HepG2 (cell line): ENCODE measurements at regions not wholly inside any gene's neighbourhood (a gene's known extent, or its start where the extent isn't known, plus 50 kb on each side); places are given as distances from the start of the nearest gene placed in this dataset.

ENCODE experiments used
- ATAC-seq: fragments of 200-7000 bp; cut with Tn5 transposase; 3 replicates; pipeline ENCODE4 v1.9.1; 2020; ENCODE audit warnings: mild to moderate bottlenecking, moderate library complexity
- BruUV-seq: library from RNA; stranded (reverse); fragments of 400-500 nt; replicated peaks from 2 replicates; lab custom pipeline; 2021; lab: Mats Ljungman, UMichigan
- CTCF ChIA-PET: fragments of 300-600 bp; formaldehyde crosslinking; extraction: SDS; loops from one replicate; lab custom pipeline; 2021; ENCODE audit warnings: low total read pairs, inconsistent platforms, low intra/inter-chr PET ratio; lab: Yijun Ruan, JAX
- POLR2A ChIA-PET: fragments of 350-600 bp; sonication (Branson Sonifier 250); formaldehyde crosslinking; loops from one replicate; lab custom pipeline; 2020; ENCODE audit warnings: antibody characterized with exemption, inconsistent platforms; lab: Yijun Ruan, JAX
- DNase-seq: peaks from one replicate; pipeline ENCODE4 v3.0.0-alpha.2; 2015; ENCODE audit warnings: low spot score
- FAIRE-seq: peaks from 3 replicates; lab custom pipeline; 2011; peaks lifted over from hg19 to GRCh38; lab: Jason Lieb, UNC
- H2AFZ ChIP-seq: one replicate; pipeline ENCODE4 v1.6.1; 2011; ENCODE audit warnings: low read length, inconsistent platforms
- H3K27ac ChIP-seq: fragments of 300-600 bp; 3 replicates; pipeline ENCODE4 v1.8.0; 2011; ENCODE audit warnings: mixed run types, mild to moderate bottlenecking, mixed read lengths, low read length, inconsistent platforms; ENCODE audit not compliant: insufficient read depth; ENCODE audit errors: extremely low read length
- H3K27me3 ChIP-seq, 2 experiments: fragments of 200-600 bp in 1 of 2; 2 replicates in 1 of 2; 3 replicates in 1 of 2; pipeline versions ENCODE4 v1.6.0 to v1.8.0; 2011; ENCODE audit warnings: low read length in 2 of 2, mild to moderate bottlenecking in 2 of 2, moderate library complexity in 2 of 2, inconsistent platforms in 1 of 2; ENCODE audit not compliant: insufficient read depth in 2 of 2, control insufficient read depth in 1 of 2
- H3K36me3 ChIP-seq, 2 experiments: fragments of 200-600 bp in 1 of 2; replicated peaks in 1 of 2; 2 replicates in 1 of 2; 3 replicates in 1 of 2; pipeline versions ENCODE4 v1.5.1 to v1.8.0; 2011; ENCODE audit warnings: low read length in 2 of 2, inconsistent platforms in 1 of 2; ENCODE audit not compliant: insufficient read depth in 2 of 2, control insufficient read depth in 1 of 2
- H3K4me1 ChIP-seq: 2 replicates; pipeline ENCODE4 v1.5.1; 2012; ENCODE audit warnings: low read length, inconsistent platforms; ENCODE audit not compliant: insufficient read depth
- H3K4me2 ChIP-seq: 2 replicates; pipeline ENCODE4 v1.6.0; 2011; ENCODE audit warnings: low read depth, low read length, inconsistent platforms
- H3K4me3 ChIP-seq, 3 experiments: fragments of 200-600 bp in 1 of 3; sonication (generic), shearing (Covaris generic) in 1 of 3; replicated peaks in 1 of 3; 2 replicates each; pipeline ENCODE4 v1.5.1; 2011 to 2016; ENCODE audit warnings: low read length in 3 of 3, inconsistent platforms in 2 of 3, low read depth in 2 of 3, mild to moderate bottlenecking in 2 of 3, control low read depth in 1 of 3, mixed read lengths in 1 of 3; ENCODE audit not compliant: insufficient read depth in 1 of 3
- H3K79me2 ChIP-seq: one replicate; pipeline ENCODE4 v1.6.1; 2011; ENCODE audit warnings: low read length, inconsistent platforms; ENCODE audit not compliant: insufficient read depth
- H3K9ac ChIP-seq: 2 replicates; pipeline ENCODE4 v1.6.0; 2011; ENCODE audit warnings: mild to moderate bottlenecking, low read depth, low read length, inconsistent platforms; ENCODE audit not compliant: insufficient read depth
- H3K9me3 ChIP-seq: 2 replicates; pipeline ENCODE4 v1.5.1; 2012; ENCODE audit warnings: mild to moderate bottlenecking, low read length
- H4K20me1 ChIP-seq: 2 replicates; pipeline ENCODE4 v1.6.0; 2011; ENCODE audit warnings: inconsistent platforms, mild to moderate bottlenecking, low read length, moderate library complexity; ENCODE audit not compliant: insufficient read depth
- FOSL2 ChIP-seq: sonication (generic); formaldehyde crosslinking; IDR thresholded peaks from 2 replicates; pipeline ENCODE4 v1.4.0; 2020; ENCODE audit warnings: missing genetic modification reagents
- JARID2 ChIP-seq: sonication (generic); formaldehyde crosslinking; IDR thresholded peaks from 2 replicates; pipeline ENCODE4 v1.8.1; 2023; ENCODE audit warnings: missing genetic modification reagents, inconsistent platforms; ENCODE audit not compliant: insufficient replicate concordance
- KMT2B ChIP-seq: IDR thresholded peaks from 2 replicates; pipeline ENCODE4 v1.6.1; 2016; ENCODE audit warnings: missing genetic modification reagents, missing compliant biosample characterization
- NCOA2 ChIP-seq: sonication (generic); formaldehyde crosslinking; IDR thresholded peaks from 2 replicates; pipeline ENCODE4 v1.8.0; 2022; ENCODE audit warnings: inconsistent platforms
- NFATC3 ChIP-seq: sonication (generic); formaldehyde crosslinking; IDR thresholded peaks from 2 replicates; pipeline ENCODE4 v1.5.1; 2020; ENCODE audit warnings: mild to moderate bottlenecking, missing genetic modification reagents
- NFKBIZ ChIP-seq: IDR thresholded peaks from 2 replicates; pipeline ENCODE4 v1.6.1; 2018; ENCODE audit warnings: missing genetic modification reagents, missing compliant biosample characterization
- NFYC ChIP-seq: IDR thresholded peaks from 2 replicates; pipeline ENCODE4 v1.6.1; 2016; ENCODE audit warnings: missing genetic modification reagents, missing compliant biosample characterization
- NR2F2 ChIP-seq: IDR thresholded peaks from 2 replicates; pipeline ENCODE4 v1.6.1; 2012; ENCODE audit warnings: low read depth, inconsistent platforms, borderline replicate concordance
- PHB2 ChIP-seq: fragments of 450-650 bp; IDR thresholded peaks from 2 replicates; pipeline ENCODE4 v1.6.1; 2018; ENCODE audit not compliant: partially characterized antibody
- PRDM4 ChIP-seq: sonication (generic); formaldehyde crosslinking; IDR thresholded peaks from 2 replicates; pipeline ENCODE4 v1.9.0; 2021; ENCODE audit warnings: missing genetic modification reagents, borderline replicate concordance
- SALL2 ChIP-seq: sonication (generic); formaldehyde crosslinking; IDR thresholded peaks from 2 replicates; pipeline ENCODE4 v1.8.1; 2023; ENCODE audit warnings: mild to moderate bottlenecking, missing genetic modification reagents, inconsistent platforms
- ZBTB3 ChIP-seq: sonication (generic); formaldehyde crosslinking; IDR thresholded peaks from 2 replicates; pipeline ENCODE4 v1.4.0; 2020; ENCODE audit warnings: low read depth, mild to moderate bottlenecking, moderate library complexity, missing genetic modification reagents, borderline replicate concordance
- ZEB1 ChIP-seq: IDR thresholded peaks from 2 replicates; pipeline ENCODE4 v1.6.1; 2012; ENCODE audit warnings: mild to moderate bottlenecking, low read depth, inconsistent platforms; ENCODE audit not compliant: insufficient replicate concordance
- ZNF17 ChIP-seq: sonication (generic); formaldehyde crosslinking; IDR thresholded peaks from 2 replicates; pipeline ENCODE4 v1.5.0; 2020; ENCODE audit warnings: mild to moderate bottlenecking, missing genetic modification reagents
- ZNF224 ChIP-seq: sonication (generic); formaldehyde crosslinking; IDR thresholded peaks from 2 replicates; pipeline ENCODE4 v1.5.0; 2020; ENCODE audit warnings: mild to moderate bottlenecking, missing genetic modification reagents
- ZNF513 ChIP-seq: sonication (generic); formaldehyde crosslinking; conservative IDR thresholded peaks from 2 replicates; pipeline ENCODE4 v1.5.0; 2020; ENCODE audit warnings: missing genetic modification reagents
- ZNF562 ChIP-seq: sonication (generic); formaldehyde crosslinking; IDR thresholded peaks from 2 replicates; pipeline ENCODE4 v1.8.0; 2022; ENCODE audit warnings: missing genetic modification reagents, borderline replicate concordance
- ZNF781 ChIP-seq: sonication (generic); formaldehyde crosslinking; IDR thresholded peaks from 2 replicates; pipeline ENCODE4 v1.5.1; 2020; ENCODE audit warnings: borderline replicate concordance, mild to moderate bottlenecking, missing genetic modification reagents; ENCODE audit errors: not compliant biosample characterization
- WGBS: methylation state at CpG from one replicate; pipeline ENCODE4 v1.1.6; 2017; ENCODE audit warnings: low lambda C conversion rate; 5-methylcytosine and 5-hydroxymethylcytosine counted together
- in situ Hi-C: cut with HindIII; loops from 2 replicates; pipeline ENCODE4 v1.10.0; 2017; ENCODE audit warnings: low pct_unique_long_range_greater_than_20kb; ENCODE audit not compliant: extremely low pct_ligation_motif_present
- intact Hi-C: fragments of 100-400 bp; cut with micrococcal nuclease; formaldehyde crosslinking; loops from one replicate; pipeline ENCODE4 v1.10.0; 2022; ENCODE audit not compliant: unreplicated experiment

DNA sequence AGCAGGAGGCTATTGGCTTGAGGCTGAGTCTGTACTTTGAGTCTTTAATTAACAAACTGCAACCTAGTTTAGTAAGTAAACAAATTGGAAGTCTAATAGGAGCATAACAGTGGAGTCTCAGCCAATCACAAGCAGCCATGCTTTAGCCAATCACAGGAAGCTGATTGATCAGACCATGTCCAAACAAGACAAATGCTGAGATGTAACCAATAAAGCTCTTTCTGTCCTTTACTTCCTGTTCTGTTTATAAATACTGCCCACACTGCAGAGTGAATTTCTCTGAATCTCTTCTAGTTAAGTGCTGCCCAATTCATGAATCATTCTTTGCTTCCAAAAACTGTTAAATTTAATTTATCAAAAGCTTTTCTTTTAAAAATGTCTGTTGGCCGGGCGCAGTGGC, 146.6 kb upstream of the DLX2 start:
- Histone ChIP-seq H3K27me3 (peaks cover 0 to 10% of the 10 kb centered on the region in 2 experiments; a peak in 2 of 5 replicates), H3K9me3 (no peaks in the 10 kb centered on the region), H3K27ac (no peak overlapping the region), H3K4me3 (no peak overlapping the region), H3K36me3 (no peaks in the 10 kb centered on the region), H3K4me2 (no peak overlapping the region), H4K20me1 (no peaks in the 10 kb centered on the region), H3K4me1 (peaks cover 53% of the 10 kb centered on the region), H3K9ac (no peak overlapping the region), H3K79me2 (no peaks in the 10 kb centered on the region), H2AFZ (no peak overlapping the region)
- no peak for ATAC-seq
- WGBS: 90% methylated on average over 2 of the region's 2 CpGs
- no TSS peak for BruUV-seq
- in situ Hi-C loops: no loop called here
- 0 out of 2 replicates have a peak, but pooled peaks have one; percentile 17 for TF ChIP-seq NFYC (CRISPR knock-in tag)
- TF ChIP-seq FOSL2 (CRISPR knock-in tag): no peak
- ChIA-PET POLR2A (no interaction called here), CTCF (no interaction called here)
- FAIRE-seq: no peak
- no peak for DNase-seq
- intact Hi-C loops: no loop called here

DNA sequence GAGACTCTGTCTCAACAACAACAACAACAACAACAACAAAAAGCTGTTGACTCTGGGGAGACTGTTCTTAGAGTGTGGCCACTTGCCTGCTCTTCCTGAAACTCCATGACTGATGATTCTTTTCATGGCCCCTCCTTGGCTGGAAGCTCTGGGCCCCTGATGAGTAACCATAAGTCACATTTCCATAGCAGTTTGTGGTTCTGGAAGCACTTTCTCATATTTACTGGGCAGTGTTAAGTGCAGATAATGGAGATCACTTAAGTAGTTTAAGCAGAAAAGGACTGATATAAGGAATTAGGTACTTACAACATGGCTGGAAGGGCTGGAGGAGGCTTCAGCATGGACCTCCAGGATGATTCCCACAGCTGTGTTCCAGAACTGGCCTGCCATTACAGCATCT, 147.3 kb upstream of the DLX2 start:
- in situ Hi-C loops (no loop called here), intact Hi-C loops (no loop called here)
- H3K4me3 ChIP-seq: no peak overlapping the region
- no peaks in the 10 kb centered on the region for H3K36me3 ChIP-seq
- H3K4me2 ChIP-seq: no peak overlapping the region
- no peaks in the 10 kb centered on the region for H4K20me1 ChIP-seq
- H3K9ac ChIP-seq: no peak overlapping the region
- BruUV-seq: no TSS peak
- H3K27me3 ChIP-seq: peaks cover 0 to 6% of the 10 kb centered on the region in 2 experiments; a peak in 1 of 5 replicates
- H3K9me3 ChIP-seq: no peaks in the 10 kb centered on the region
- ATAC-seq (no peak), FAIRE-seq (no peak), DNase-seq (no peak)
- no peak overlapping the region for H2AFZ ChIP-seq
- ChIA-PET CTCF (no interaction called here), POLR2A (no interaction called here)
- H3K4me1 ChIP-seq: peaks cover 56% of the 10 kb centered on the region
- H3K27ac ChIP-seq: no peak overlapping the region
- no peaks in the 10 kb centered on the region for H3K79me2 ChIP-seq
- no peak for TF ChIP-seq PRDM4
- TF ChIP-seq JARID2 (CRISPR knock-in tag): no peak
- no peak for TF ChIP-seq KMT2B (CRISPR knock-in tag)
- no peak for TF ChIP-seq ZEB1
- TF ChIP-seq NCOA2 (CRISPR knock-in tag): no peak
- no peak for TF ChIP-seq PHB2
- no peak for TF ChIP-seq ZNF562 (CRISPR knock-in tag)
- no peak for TF ChIP-seq ZNF513 (CRISPR knock-in tag)
- TF ChIP-seq ZNF224 (CRISPR knock-in tag): no peak
- TF ChIP-seq ZBTB3: no peak
- no peak for TF ChIP-seq NR2F2
- no peak for TF ChIP-seq SALL2 (CRISPR knock-in tag)
- no peak for TF ChIP-seq ZNF17 (CRISPR knock-in tag)
- no peak for TF ChIP-seq NFKBIZ (CRISPR knock-in tag)
- TF ChIP-seq ZNF781 (CRISPR knock-in tag): no peak
- no peak for TF ChIP-seq NFATC3 (CRISPR knock-in tag)
